H1 (cell line): ENCODE measurements at regions not wholly inside any gene's neighbourhood (a gene's known extent, or its start where the extent isn't known, plus 50 kb on each side); places are given as distances from the start of the nearest gene placed in this dataset.
A peak's percentile ranks its signal among the peaks of the same experiment; 100 is the strongest.

Experiments
- CTCF ChIA-PET: fragments of 300-600 bp; sonication (Branson Sonifier 250); formaldehyde crosslinking; loops from one replicate; lab custom pipeline; 2021; ENCODE audit not compliant: partially characterized antibody; lab: Charles Lee
- POLR2A ChIA-PET: fragments of 300-600 bp; sonication (Branson Sonifier 250); formaldehyde crosslinking; loops from one replicate; lab custom pipeline; 2021; ENCODE audit warnings: inconsistent platforms; ENCODE audit not compliant: partially characterized antibody; lab: Charles Lee
- DNase-seq, 2 experiments: peaks; one replicate each; pipeline versions ENCODE4 v3.0.0 to v3.0.0-alpha.2; 2010 to 2022; ENCODE audit warnings: low spot score in 2 of 2, low read depth in 1 of 2, mixed read lengths in 1 of 2
- FAIRE-seq: peaks from 2 replicates; lab custom pipeline; 2011; peaks lifted over from hg19 to GRCh38; lab: Jason Lieb, UNC
- H2AFZ ChIP-seq: 2 replicates; pipeline ENCODE4 v1.8.1; 2012; ENCODE audit warnings: low read length, inconsistent platforms
- H2AK5ac ChIP-seq: 2 replicates; pipeline ENCODE4 v1.6.1; 2013; ENCODE audit warnings: low read depth, low read length
- H2BK120ac ChIP-seq: replicated peaks from 2 replicates; pipeline ENCODE3; 2013; ENCODE audit warnings: low read depth, low read length, inconsistent platforms
- H2BK12ac ChIP-seq: 2 replicates; pipeline ENCODE4 v1.6.1; 2013; ENCODE audit warnings: low read depth, low read length
- H2BK15ac ChIP-seq: 2 replicates; pipeline ENCODE4 v1.6.1; 2013; ENCODE audit warnings: low read length
- H2BK20ac ChIP-seq: 2 replicates; pipeline ENCODE4 v1.6.1; 2013; ENCODE audit warnings: low read length
- H2BK5ac ChIP-seq: 2 replicates; pipeline ENCODE4 v1.6.1; 2013; ENCODE audit warnings: low read depth, low read length
- H3K14ac ChIP-seq: 2 replicates; pipeline ENCODE4 v1.6.1; 2013; ENCODE audit warnings: inconsistent platforms; ENCODE audit not compliant: insufficient read length
- H3K18ac ChIP-seq: 2 replicates; pipeline ENCODE4 v1.6.1; 2013; ENCODE audit warnings: low read length; ENCODE audit errors: extremely low read depth
- H3K23ac ChIP-seq: 2 replicates; pipeline ENCODE4 v1.6.1; 2013; ENCODE audit warnings: inconsistent platforms; ENCODE audit not compliant: insufficient read length
- H3K23me2 ChIP-seq: 2 replicates; pipeline ENCODE4 v1.6.1; 2013; ENCODE audit warnings: low read depth, low read length
- H3K27ac ChIP-seq: 2 replicates; pipeline ENCODE4 v1.6.1; 2011; ENCODE audit warnings: low read depth, low read length, inconsistent platforms
- H3K27me3 ChIP-seq, 4 experiments: replicated peaks in 1 of 4; 1 replicate in 1 of 4; 2 replicates in 3 of 4; pipeline versions ENCODE4 v1.6.1 to v1.8.1; 2011 to 2013; ENCODE audit warnings: low read length in 3 of 4, mild to moderate bottlenecking in 3 of 4, inconsistent platforms in 2 of 4, mixed read lengths in 2 of 4, moderate library complexity in 1 of 4; ENCODE audit not compliant: control insufficient read depth in 3 of 4, insufficient read depth in 3 of 4; ENCODE audit errors: extremely low read depth in 1 of 4
- H3K36me3 ChIP-seq, 4 experiments: 2 replicates each; pipeline versions ENCODE4 v1.6.1 to v1.8.1; 2011 to 2013; ENCODE audit warnings: mild to moderate bottlenecking in 4 of 4, low read length in 3 of 4, moderate library complexity in 2 of 4, control low read depth in 1 of 4, inconsistent platforms in 1 of 4; ENCODE audit not compliant: insufficient read depth in 4 of 4, control insufficient read depth in 2 of 4
- H3K4ac ChIP-seq: replicated peaks from 2 replicates; pipeline ENCODE3; 2013; ENCODE audit warnings: low read length, low read depth, mixed read lengths, inconsistent platforms; ENCODE audit not compliant: insufficient read length
- H3K4me1 ChIP-seq, 4 experiments: replicated peaks in 1 of 4; 1 replicate in 1 of 4; 2 replicates in 3 of 4; pipeline versions ENCODE4 v1.6.1 to v1.8.1; 2011 to 2013; ENCODE audit warnings: low read length in 3 of 4, inconsistent platforms in 2 of 4, mixed read lengths in 1 of 4; ENCODE audit not compliant: insufficient read depth in 4 of 4, control insufficient read depth in 3 of 4
- H3K4me2 ChIP-seq, 2 experiments: 2 replicates each; pipeline versions ENCODE4 v1.6.1 to v1.8.1; 2011 to 2013; ENCODE audit warnings: low read depth in 2 of 2, low read length in 2 of 2, control low read depth in 1 of 2, inconsistent platforms in 1 of 2, mild to moderate bottlenecking in 1 of 2; ENCODE audit not compliant: insufficient read depth in 1 of 2
- H3K4me3 ChIP-seq, 4 experiments: fragments of 200-600, 300-600 bp in 1 of 4; sonication (generic), shearing (Covaris generic), sonication (Bioruptor Twin) in 1 of 4; 2 replicates each; pipeline versions ENCODE4 v1.5.1 to v1.8.1; 2011 to 2016; ENCODE audit warnings: low read length in 4 of 4, low read depth in 3 of 4, control low read depth in 2 of 4, inconsistent platforms in 2 of 4, mild to moderate bottlenecking in 2 of 4, mixed read lengths in 1 of 4, moderate library complexity in 1 of 4; ENCODE audit not compliant: insufficient read depth in 2 of 4; ENCODE audit errors: extremely low read depth in 1 of 4
- H3K56ac ChIP-seq: replicated peaks from 2 replicates; pipeline ENCODE3; 2013; ENCODE audit warnings: low read depth, mild to moderate bottlenecking, mixed read lengths, low read length, inconsistent platforms; ENCODE audit not compliant: insufficient read length
- H3K79me1 ChIP-seq: 2 replicates; pipeline ENCODE4 v1.6.1; 2013; ENCODE audit warnings: low read depth, low read length, control low read depth
- H3K79me2 ChIP-seq, 2 experiments: 2 replicates each; pipeline versions ENCODE4 v1.6.1 to v1.8.1; 2012 to 2013; ENCODE audit warnings: low read length in 2 of 2, mild to moderate bottlenecking in 2 of 2, inconsistent platforms in 1 of 2; ENCODE audit not compliant: insufficient read depth in 2 of 2, control insufficient read depth in 1 of 2
- H3K9ac ChIP-seq, 4 experiments: replicated peaks in 1 of 4; 1 replicate in 1 of 4; 2 replicates in 3 of 4; pipeline versions ENCODE4 v1.6.1 to v1.8.1; 2011 to 2013; ENCODE audit warnings: low read depth in 3 of 4, low read length in 3 of 4, control low read depth in 2 of 4, mild to moderate bottlenecking in 2 of 4, moderate library complexity in 2 of 4, inconsistent platforms in 1 of 4; ENCODE audit errors: extremely low read depth in 1 of 4
- H3K9me3 ChIP-seq, 2 experiments: 2 replicates each; pipeline versions ENCODE4 v1.6.1 to v1.8.1; 2012 to 2013; ENCODE audit warnings: mild to moderate bottlenecking in 2 of 2, moderate library complexity in 2 of 2, control low read depth in 1 of 2, inconsistent platforms in 1 of 2, low read depth in 1 of 2, low read length in 1 of 2, mixed read lengths in 1 of 2; ENCODE audit not compliant: insufficient read depth in 2 of 2
- H4K20me1 ChIP-seq, 2 experiments: replicated peaks in 1 of 2; 2 replicates each; pipeline versions ENCODE3 to v1.8.1; 2011 to 2013; ENCODE audit warnings: inconsistent platforms in 2 of 2, low read length in 2 of 2, mild to moderate bottlenecking in 1 of 2; ENCODE audit not compliant: insufficient read depth in 2 of 2, control insufficient read depth in 1 of 2
- H4K5ac ChIP-seq: 2 replicates; pipeline ENCODE4 v1.6.1; 2013; ENCODE audit warnings: low read length, low read depth, mixed read lengths, inconsistent platforms; ENCODE audit not compliant: insufficient read length
- H4K8ac ChIP-seq: 2 replicates; pipeline ENCODE4 v1.8.0; 2013; ENCODE audit warnings: mild to moderate bottlenecking, moderate library complexity, low read length, inconsistent platforms; ENCODE audit not compliant: insufficient read depth; ENCODE audit errors: extremely low read depth
- H4K91ac ChIP-seq: replicated peaks from 2 replicates; pipeline ENCODE3; 2013; ENCODE audit warnings: low read length, mixed read lengths, inconsistent platforms; ENCODE audit not compliant: insufficient read length
- BACH1 ChIP-seq: IDR thresholded peaks from 2 replicates; pipeline ENCODE4 v1.6.1; 2012; ENCODE audit warnings: low read length, improper control_type of control experiment
- CTCF ChIP-seq, 3 experiments: IDR thresholded peaks; 1 replicate in 2 of 3; 2 replicates in 1 of 3; pipeline versions ENCODE4 v1.5.1 to v1.6.1; 2011; ENCODE audit warnings: low read length in 3 of 3, mild to moderate bottlenecking in 3 of 3, inconsistent platforms in 2 of 3, low read depth in 1 of 3, moderate library complexity in 1 of 3; ENCODE audit not compliant: insufficient read depth in 1 of 3; ENCODE audit errors: control extremely low read depth in 1 of 3
- MAX ChIP-seq: IDR thresholded peaks from 2 replicates; pipeline ENCODE4 v1.6.1; 2012; ENCODE audit warnings: inconsistent platforms
- RAD21 ChIP-seq, 2 experiments: IDR thresholded peaks in 1 of 2; conservative IDR thresholded peaks in 1 of 2; 2 replicates each; pipeline ENCODE4 v1.6.1; 2011; ENCODE audit warnings: low read depth in 2 of 2, low read length in 2 of 2, improper control_type of control experiment in 1 of 2, inconsistent platforms in 1 of 2, mild to moderate bottlenecking in 1 of 2, moderate library complexity in 1 of 2
- WGBS, 2 experiments: shearing (Covaris generic) in 1 of 2; methylation state at CpG; one replicate each; pipeline versions ENCODE4 v1.1.6 to v1.1.7; 2013 to 2015; ENCODE audit warnings: low lambda C conversion rate in 2 of 2, mixed read lengths in 2 of 2, inconsistent platforms in 1 of 2, low coverage in 1 of 2, missing lambda C conversion rate in 1 of 2; ENCODE audit not compliant: insufficient replicate concordance in 2 of 2, insufficient coverage in 1 of 2, insufficient read length in 1 of 2; ENCODE audit errors: extremely low coverage in 1 of 2, missing lambda C conversion rate in 1 of 2; 5-methylcytosine and 5-hydroxymethylcytosine counted together

GRCh38 chr11:92070026-92070889, 154.4 kb upstream of the FAT3 start:
- Histone ChIP-seq H3K79me2 (no peaks in the 10 kb centered on the region), H4K5ac (no peak overlapping the region), H3K4ac (no peak overlapping the region), H3K9me3 (peaks cover 12 to 15% of the 10 kb centered on the region in 2 experiments), H3K36me3 (no peaks in the 10 kb centered on the region), H4K20me1 (no peaks in the 10 kb centered on the region), H2AFZ (peak overlapping the region; percentile 47; the same call in 1 of the 2 replicates), H3K79me1 (no peaks in the 10 kb centered on the region), H3K27me3 (no peaks in the 10 kb centered on the region), H3K14ac (no peak overlapping the region), H3K56ac (no peak overlapping the region), H3K4me3 (no peak overlapping the region), H3K4me2 (no peak overlapping the region), H2BK12ac (no peak overlapping the region), H2AK5ac (no peak overlapping the region), H2BK20ac (no peak overlapping the region), H2BK15ac (no peak overlapping the region), H3K9ac (no peak overlapping the region), H3K4me1 (no peaks in the 10 kb centered on the region), H4K91ac (no peak overlapping the region), H3K27ac (no peak overlapping the region), H3K23ac (no peak overlapping the region), H3K23me2 (no peaks in the 10 kb centered on the region), H2BK5ac (no peak overlapping the region), H2BK120ac (no peak overlapping the region), H3K18ac (no peak overlapping the region), H4K8ac (no peak overlapping the region)
- DNase-seq (peak in 1 of 2 experiments; percentile 47), FAIRE-seq (no peak)
- peak in 2 of 3 experiments; percentile 29 to 31; a peak in 2 of 4 replicates for TF ChIP-seq CTCF (IDR thresholded peaks at IDR 0.05; ENCODE audit: control extremely low read depth in 1 of 3, insufficient read depth in 1 of 3, low read depth in 1 of 3, low read length in 3 of 3)
- no peak for TF ChIP-seq BACH1
- peak; percentile 71 to 72 for TF ChIP-seq RAD21 (IDR thresholded peaks at IDR 0.05 in 1 of 2, conservative IDR thresholded peaks at IDR 0.05 in 1 of 2; ENCODE audit: low read depth in 2 of 2, low read length in 2 of 2)
- TF ChIP-seq MAX = no peak
- ChIA-PET POLR2A (interaction anchor here (0.8 kb wide), 1 partner anchor 816 kb away, joined by 4 read pairs; no protein-coding TSS in a partner anchor), CTCF (interaction anchor here (0.6 to 5.8 kb wide), 25 partner anchors 17 to 1595 kb away, joined by 3 to 36 read pairs (median 3); no protein-coding TSS in a partner anchor)
- 88% methylated on average over 1 of the region's 1 CpG; no CpG with 5 or more reads in 1 of the 2 experiments for WGBS, 2 experiments
